ENCODE measurements at regions not wholly inside any gene's neighbourhood (a gene's known extent, or its start where the extent isn't known, plus 50 kb on each side); places are given as distances from the start of the nearest gene placed in this dataset.

DNA sequence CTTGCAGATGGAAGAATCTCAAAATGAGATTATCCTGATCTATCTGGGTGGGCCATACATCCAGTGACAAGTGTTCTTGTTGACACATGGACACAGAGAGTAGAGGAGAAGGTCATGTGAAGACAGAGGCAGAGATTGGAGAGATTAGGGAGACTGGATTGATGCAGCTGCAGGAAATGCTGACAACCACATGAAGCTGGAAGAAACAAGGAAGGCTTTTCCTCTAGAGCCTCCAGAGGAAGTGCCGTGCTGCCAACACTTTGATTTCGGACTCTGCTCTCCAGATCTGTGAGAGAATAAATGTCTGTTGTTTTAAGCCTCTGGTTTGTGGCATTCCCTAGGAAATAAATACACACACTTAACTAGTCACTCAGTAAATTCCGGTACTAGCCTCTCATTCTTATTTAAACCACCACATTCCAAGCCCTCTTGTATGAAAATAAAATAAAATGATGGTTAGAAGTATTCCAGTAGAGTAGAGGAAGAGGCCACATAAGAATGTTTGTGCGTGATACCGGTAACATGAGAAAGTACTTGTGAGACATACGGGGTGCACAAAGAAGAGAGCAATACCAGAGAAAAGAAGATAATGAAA is 110.9 kb upstream of the DMAC1 start:
- TF ChIP-seq, protein P1, sequence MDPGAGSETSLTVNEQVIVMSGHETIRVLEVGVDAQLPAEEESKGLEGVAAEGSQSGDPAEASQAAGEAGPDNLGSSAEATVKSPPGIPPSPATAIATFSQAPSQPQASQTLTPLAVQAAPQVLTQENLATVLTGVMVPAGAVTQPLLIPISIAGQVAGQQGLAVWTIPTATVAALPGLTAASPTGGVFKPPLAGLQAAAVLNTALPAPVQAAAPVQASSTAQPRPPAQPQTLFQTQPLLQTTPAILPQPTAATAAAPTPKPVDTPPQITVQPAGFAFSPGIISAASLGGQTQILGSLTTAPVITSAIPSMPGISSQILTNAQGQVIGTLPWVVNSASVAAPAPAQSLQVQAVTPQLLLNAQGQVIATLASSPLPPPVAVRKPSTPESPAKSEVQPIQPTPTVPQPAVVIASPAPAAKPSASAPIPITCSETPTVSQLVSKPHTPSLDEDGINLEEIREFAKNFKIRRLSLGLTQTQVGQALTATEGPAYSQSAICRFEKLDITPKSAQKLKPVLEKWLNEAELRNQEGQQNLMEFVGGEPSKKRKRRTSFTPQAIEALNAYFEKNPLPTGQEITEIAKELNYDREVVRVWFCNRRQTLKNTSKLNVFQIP (CRISPR knock-in tag; IDR thresholded peaks at IDR 0.05; ENCODE audit: borderline replicate concordance, low read depth): no peak
- no peak for TF ChIP-seq ISL1 (CRISPR knock-in tag; IDR thresholded peaks at IDR 0.05)

Data from SK-N-SH treated with all-trans-retinoic acid at 6 μM for 48 hours (cell line).